Osteoblast (primary cell): ENCODE measurements at regions not wholly inside any gene's neighbourhood (a gene's known extent, or its start where the extent isn't known, plus 50 kb on each side); places are given as distances from the start of the nearest gene placed in this dataset.

Experiments
- DNase-seq: peaks from one replicate; pipeline ENCODE4 v3.0.0; 2011; ENCODE audit warnings: low spot score, mixed read lengths; ENCODE audit not compliant: insufficient read length; ENCODE audit errors: missing footprints
- H2AFZ ChIP-seq: 2 replicates; pipeline ENCODE4 v1.6.0; 2011; ENCODE audit warnings: mild to moderate bottlenecking, low read length
- H3K27ac ChIP-seq: 2 replicates; pipeline ENCODE4 v1.5.1; 2011; ENCODE audit warnings: mild to moderate bottlenecking, low read depth, low read length, moderate library complexity
- H3K27me3 ChIP-seq: 2 replicates; pipeline ENCODE4 v1.6.0; 2012; ENCODE audit warnings: mild to moderate bottlenecking, control low read depth, inconsistent platforms, low read length, moderate library complexity; ENCODE audit not compliant: insufficient read depth
- H3K36me3 ChIP-seq: 2 replicates; pipeline ENCODE4 v1.5.1; 2011; ENCODE audit warnings: mild to moderate bottlenecking, low read length, control low read depth, moderate library complexity; ENCODE audit not compliant: insufficient read depth
- H3K4me1 ChIP-seq: 2 replicates; pipeline ENCODE4 v1.5.1; 2011; ENCODE audit warnings: mild to moderate bottlenecking, low read length, control low read depth, moderate library complexity; ENCODE audit not compliant: insufficient read depth
- H3K4me2 ChIP-seq: 2 replicates; pipeline ENCODE4 v1.6.0; 2011; ENCODE audit warnings: mild to moderate bottlenecking, low read length; ENCODE audit not compliant: insufficient read depth
- H3K4me3 ChIP-seq: fragments of 200-600 bp; sonication (generic); 3 replicates; pipeline ENCODE4 v1.5.1; 2012; ENCODE audit warnings: mild to moderate bottlenecking, low read length, inconsistent platforms; ENCODE audit not compliant: insufficient read depth
- H3K79me2 ChIP-seq: 2 replicates; pipeline ENCODE4 v1.6.0; 2012; ENCODE audit warnings: mild to moderate bottlenecking, low read length, control low read depth, inconsistent platforms; ENCODE audit not compliant: insufficient read depth
- H3K9me3 ChIP-seq: 2 replicates; pipeline ENCODE4 v1.5.1; 2011; ENCODE audit warnings: low read depth, low read length, control low read depth
- H4K20me1 ChIP-seq: 2 replicates; pipeline ENCODE4 v1.6.0; 2012; ENCODE audit warnings: mild to moderate bottlenecking, low read length, control low read depth; ENCODE audit not compliant: insufficient read depth
- CTCF ChIP-seq: IDR thresholded peaks from 2 replicates; pipeline ENCODE4 v1.5.1; 2011; ENCODE audit warnings: mild to moderate bottlenecking, low read depth, low read length, moderate library complexity; ENCODE audit errors: extremely low read depth

GRCh38 chr7:114128880-114129279, 210.1 kb upstream of the PPP1R3A start:
- Histone ChIP-seq H3K79me2 (no peaks in the 10 kb centered on the region), H3K27me3 (no peaks in the 10 kb centered on the region), H3K4me2 (no peak overlapping the region), H3K4me1 (no peaks in the 10 kb centered on the region), H4K20me1 (no peaks in the 10 kb centered on the region), H3K4me3 (no peak overlapping the region), H3K27ac (no peak overlapping the region), H3K9me3 (no peaks in the 10 kb centered on the region), H3K36me3 (no peaks in the 10 kb centered on the region), H2AFZ (no peak overlapping the region)
- DNase-seq, result no peak
- no peak for TF ChIP-seq CTCF

GRCh38 chr7:114126095-114126494, 207.3 kb upstream of the PPP1R3A start:
- Histone ChIP-seq H2AFZ (no peak overlapping the region), H3K27me3 (no peaks in the 10 kb centered on the region), H3K4me2 (no peak overlapping the region), H3K9me3 (no peaks in the 10 kb centered on the region), H3K36me3 (no peaks in the 10 kb centered on the region), H3K4me1 (no peaks in the 10 kb centered on the region), H3K4me3 (no peak overlapping the region), H3K79me2 (no peaks in the 10 kb centered on the region), H3K27ac (no peak overlapping the region), H4K20me1 (no peaks in the 10 kb centered on the region)
- no peak for TF ChIP-seq CTCF
- no peak for DNase-seq

- Histone ChIP-seq H4K20me1 (no peaks in the 10 kb centered on the region), H2AFZ (no peak overlapping the region), H3K36me3 (no peaks in the 10 kb centered on the region), H3K79me2 (no peaks in the 10 kb centered on the region), H3K27me3 (no peaks in the 10 kb centered on the region), H3K4me1 (no peaks in the 10 kb centered on the region), H3K27ac (no peak overlapping the region), H3K4me3 (no peak overlapping the region), H3K4me2 (no peak overlapping the region), H3K9me3 (no peaks in the 10 kb centered on the region)
- no peak for DNase-seq
- TF ChIP-seq CTCF, result no peak
Measured at GRCh38 chr7:114112806-114113205, 194.0 kb upstream of the PPP1R3A start.

- TF ChIP-seq CTCF, result no peak
- no peak for DNase-seq
- H4K20me1 ChIP-seq, result no peaks in the 10 kb centered on the region
Measured at GRCh38 chr7:114110666-114111065, 191.9 kb upstream of the PPP1R3A start.

More at GRCh38 chr7:114110666-114111065, 191.9 kb upstream of the PPP1R3A start:
- Histone ChIP-seq H3K4me3 (no peak overlapping the region), H3K9me3 (no peaks in the 10 kb centered on the region), H3K79me2 (no peaks in the 10 kb centered on the region), H2AFZ (no peak overlapping the region), H3K36me3 (no peaks in the 10 kb centered on the region), H3K27ac (no peak overlapping the region), H3K4me2 (no peak overlapping the region), H3K27me3 (no peaks in the 10 kb centered on the region), H3K4me1 (no peaks in the 10 kb centered on the region)
